Sigmoid colon (tissue), 6 donors: ENCODE measurements at regions not wholly inside any gene's neighbourhood (a gene's known extent, or its start where the extent isn't known, plus 50 kb on each side); places are given as distances from the start of the nearest gene placed in this dataset.

Experiments used
- DNase-seq: peaks from one replicate; pipeline ENCODE4 v3.0.0-alpha.2; 2019
- H3K27ac ChIP-seq, 4 donors: fragments of 200-600 bp; sonication (generic); one replicate each; pipeline ENCODE4 v1.5.1; 2016 to 2019; ENCODE audit warnings: mild to moderate bottlenecking in 1 of 4
- H3K27me3 ChIP-seq, 3 donors: fragments of 200-600 bp; sonication (generic); one replicate each; pipeline ENCODE4 v1.5.1; 2019; ENCODE audit warnings: mild to moderate bottlenecking in 1 of 3
- H3K36me3 ChIP-seq, 4 donors: fragments of 200-600 bp; sonication (generic); one replicate each; pipeline ENCODE4 v1.5.1; 2016 to 2019
- H3K4me1 ChIP-seq, 4 donors: fragments of 200-600 bp; sonication (generic); one replicate each; pipeline ENCODE4 v1.5.1; 2017 to 2019
- H3K4me3 ChIP-seq, 4 donors: fragments of 200-600 bp; sonication (generic); one replicate each; pipeline ENCODE4 v1.5.1; 2017 to 2019; ENCODE audit warnings: mild to moderate bottlenecking in 2 of 4, moderate library complexity in 1 of 4
- H3K9me3 ChIP-seq, 4 donors: fragments of 200-600 bp in 3 of 4; sonication (generic) in 3 of 4; one replicate each; pipeline versions ENCODE4 v1.5.1 to v1.6.1; 2013 to 2019
- EP300 ChIP-seq, 4 donors: sonication (generic); formaldehyde crosslinking; IDR thresholded peaks; one replicate each; pipeline ENCODE4 v1.6.1; 2017; ENCODE audit warnings: antibody characterized with exemption in 4 of 4
- POLR2A ChIP-seq, 2 donors: fragments of 450-650 bp; IDR thresholded peaks; one replicate each; pipeline ENCODE4 v1.6.1; 2016; ENCODE audit warnings: antibody characterized with exemption in 2 of 2, mild to moderate bottlenecking in 2 of 2, moderate library complexity in 2 of 2
- POLR2AphosphoS5 ChIP-seq, 4 donors: sonication (generic); formaldehyde crosslinking; IDR thresholded peaks; one replicate each; pipeline ENCODE4 v1.6.1; 2017; ENCODE audit warnings: antibody characterized with exemption in 4 of 4
- WGBS, 2 donors: extraction: QIAGEN DNeasy Blood & Tissue Kit; methylation state at CpG; one replicate each; pipeline ENCODE4 v1.1.7; 2013; 5-methylcytosine and 5-hydroxymethylcytosine counted together
- intact Hi-C: fragments of 100-400 bp; cut with DNase I; formaldehyde crosslinking; loops from one replicate; pipeline ENCODE4 v1.15.1; 2023
- TF ChIP-seq, protein P1 (sequence below), 4 experiments: fragments of 450-650 bp in 3 of 4; fragments of 200-600 bp in 1 of 4; IDR thresholded peaks; one replicate each; pipeline ENCODE4 v1.5.1; 2016 to 2019; ENCODE audit warnings: antibody characterized with exemption in 4 of 4, mild to moderate bottlenecking in 3 of 4, moderate library complexity in 2 of 4
- donor health status: healthy with polysubstance abuse.
- donor health status: healthy.

DNA sequence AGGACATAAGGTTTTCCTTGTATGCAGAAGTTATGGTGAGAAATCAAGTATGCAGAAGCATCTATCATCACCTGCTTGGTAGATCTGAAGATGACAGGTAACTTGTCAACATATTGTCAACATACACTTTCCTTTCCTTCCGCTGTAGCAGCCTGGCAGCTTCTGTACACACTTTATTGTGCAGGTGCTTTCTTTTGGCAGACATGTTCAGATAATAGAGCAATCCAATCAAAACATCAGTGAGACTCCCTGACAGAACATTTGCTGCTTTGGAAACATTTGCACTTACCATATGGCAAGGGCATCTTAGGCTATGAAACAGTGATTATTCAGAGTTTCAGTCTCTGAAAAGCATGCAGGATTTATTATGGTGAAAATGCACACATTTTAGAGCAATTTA is 161.1 kb upstream of the CDH12 start:
- 23 to 71% methylated on average over 1 of the region's 1 CpG for WGBS, 2 donors

DNA sequence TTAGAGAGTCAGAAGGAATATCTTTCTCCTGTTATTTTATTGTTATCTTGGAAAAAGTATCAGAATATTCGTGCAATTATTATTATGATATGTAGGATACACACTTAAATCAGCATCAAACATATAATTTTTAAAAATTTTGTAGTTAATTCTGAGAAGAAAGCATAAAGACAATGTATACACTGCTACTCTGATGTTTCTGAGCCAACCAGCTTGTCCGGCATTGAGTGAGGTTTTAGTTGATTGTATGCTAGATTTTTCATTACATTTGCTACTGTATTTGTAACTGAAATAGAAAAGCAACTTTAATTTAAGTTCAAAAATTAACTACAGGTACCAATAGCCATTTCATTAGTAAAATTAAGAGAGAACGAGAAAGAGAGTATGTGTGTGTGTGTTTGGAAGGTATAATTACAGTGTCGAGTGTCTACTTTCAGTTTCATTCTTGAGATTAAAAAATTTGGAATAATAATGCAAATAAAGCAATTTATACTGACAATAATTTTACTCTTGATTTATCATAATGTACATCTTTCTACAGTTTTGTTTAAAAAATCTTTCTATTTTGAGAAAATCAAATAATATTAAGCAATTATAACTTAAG is 160.4 kb upstream of the CDH12 start:
- Histone ChIP-seq H3K27ac (no peak overlapping the region), H3K27me3 (no peaks in the 10 kb centered on the region), H3K36me3 (no peaks in the 10 kb centered on the region), H3K9me3 (no peaks in the 10 kb centered on the region), H3K4me3 (peak overlapping the region in 3 of 4 donors; percentile 4 to 22 (median 9)), H3K4me1 (no peaks in the 10 kb centered on the region)
- no peak for TF ChIP-seq POLR2A (IDR thresholded peaks at IDR 0.05)
- TF ChIP-seq, protein P1, sequence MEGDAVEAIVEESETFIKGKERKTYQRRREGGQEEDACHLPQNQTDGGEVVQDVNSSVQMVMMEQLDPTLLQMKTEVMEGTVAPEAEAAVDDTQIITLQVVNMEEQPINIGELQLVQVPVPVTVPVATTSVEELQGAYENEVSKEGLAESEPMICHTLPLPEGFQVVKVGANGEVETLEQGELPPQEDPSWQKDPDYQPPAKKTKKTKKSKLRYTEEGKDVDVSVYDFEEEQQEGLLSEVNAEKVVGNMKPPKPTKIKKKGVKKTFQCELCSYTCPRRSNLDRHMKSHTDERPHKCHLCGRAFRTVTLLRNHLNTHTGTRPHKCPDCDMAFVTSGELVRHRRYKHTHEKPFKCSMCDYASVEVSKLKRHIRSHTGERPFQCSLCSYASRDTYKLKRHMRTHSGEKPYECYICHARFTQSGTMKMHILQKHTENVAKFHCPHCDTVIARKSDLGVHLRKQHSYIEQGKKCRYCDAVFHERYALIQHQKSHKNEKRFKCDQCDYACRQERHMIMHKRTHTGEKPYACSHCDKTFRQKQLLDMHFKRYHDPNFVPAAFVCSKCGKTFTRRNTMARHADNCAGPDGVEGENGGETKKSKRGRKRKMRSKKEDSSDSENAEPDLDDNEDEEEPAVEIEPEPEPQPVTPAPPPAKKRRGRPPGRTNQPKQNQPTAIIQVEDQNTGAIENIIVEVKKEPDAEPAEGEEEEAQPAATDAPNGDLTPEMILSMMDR (IDR thresholded peaks at IDR 0.05): no peak
- no peak for TF ChIP-seq EP300 (IDR thresholded peaks at IDR 0.05)
- no peak for TF ChIP-seq POLR2AphosphoS5 (IDR thresholded peaks at IDR 0.05)
- no peak for DNase-seq
- 17 to 44% methylated on average over 4 of the region's 4 CpGs for WGBS, 2 donors
- intact Hi-C loops: no loop called here

More for the DNA sequence above, 161.1 kb upstream of the CDH12 start:
- Histone ChIP-seq H3K27ac (no peak overlapping the region), H3K4me1 (no peaks in the 10 kb centered on the region), H3K27me3 (no peaks in the 10 kb centered on the region), H3K36me3 (no peaks in the 10 kb centered on the region), H3K4me3 (no peak overlapping the region), H3K9me3 (no peaks in the 10 kb centered on the region)
- intact Hi-C loops: no loop called here
- DNase-seq: no peak
- TF ChIP-seq POLR2A (IDR thresholded peaks at IDR 0.05): no peak
- no peak for TF ChIP-seq POLR2AphosphoS5 (IDR thresholded peaks at IDR 0.05)
- no peak for TF ChIP-seq EP300 (IDR thresholded peaks at IDR 0.05)
- TF ChIP-seq, protein P1 (IDR thresholded peaks at IDR 0.05): no peak

DNA sequence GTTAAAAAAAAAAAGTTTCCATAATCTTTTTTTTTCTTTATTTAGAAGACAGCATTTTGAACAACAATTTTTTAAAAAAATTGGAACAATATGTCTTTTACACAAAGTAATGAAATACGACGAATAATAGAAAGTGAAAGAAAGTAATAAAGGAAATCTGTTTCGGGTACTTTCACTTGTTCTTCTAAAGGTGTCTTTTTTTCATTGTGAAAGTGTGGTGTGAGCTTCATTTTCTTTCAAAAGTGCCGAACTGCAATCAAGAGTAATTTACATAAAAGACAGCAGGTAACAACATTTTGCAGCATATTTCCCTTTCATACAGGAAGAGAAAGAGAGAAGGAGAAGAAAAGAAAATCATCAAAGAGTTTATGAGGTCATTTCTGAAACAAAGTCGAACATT is 159.7 kb upstream of the CDH12 start:
- Histone ChIP-seq H3K27ac (no peak overlapping the region), H3K4me3 (peak overlapping the region in 2 of 4 donors; percentile 9 to 22), H3K4me1 (no peaks in the 10 kb centered on the region), H3K36me3 (no peaks in the 10 kb centered on the region), H3K27me3 (no peaks in the 10 kb centered on the region), H3K9me3 (no peaks in the 10 kb centered on the region)
- DNase-seq: no peak
- TF ChIP-seq, protein P1 (IDR thresholded peaks at IDR 0.05): no peak
- TF ChIP-seq POLR2A (IDR thresholded peaks at IDR 0.05) (no peak), POLR2AphosphoS5 (IDR thresholded peaks at IDR 0.05) (no peak), EP300 (IDR thresholded peaks at IDR 0.05) (no peak)
- 21 to 50% methylated on average over 5 of the region's 5 CpGs for WGBS, 2 donors
- intact Hi-C loops: no loop called here

DNA sequence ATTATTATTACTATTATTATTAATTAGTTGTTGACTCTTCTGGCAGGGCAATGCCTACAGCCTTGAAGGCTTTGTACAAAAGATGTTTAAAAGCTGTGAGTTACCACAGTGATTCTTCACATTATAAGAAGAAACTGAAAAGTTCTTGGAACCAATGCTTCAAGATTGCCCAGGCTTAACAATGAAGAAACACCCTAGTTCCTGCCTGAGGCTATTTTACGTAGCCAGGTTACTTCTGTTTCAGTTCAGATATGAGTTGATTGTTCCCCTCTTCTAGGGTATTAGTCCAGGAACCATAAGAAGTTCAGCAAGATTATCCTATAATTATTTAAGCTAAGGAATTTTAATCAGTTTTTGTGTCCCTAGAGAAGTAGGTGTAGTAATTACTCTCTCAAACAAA is 154.6 kb upstream of the CDH12 start:
- Histone ChIP-seq H3K9me3 (no peaks in the 10 kb centered on the region), H3K27ac (no peak overlapping the region), H3K27me3 (no peaks in the 10 kb centered on the region), H3K4me1 (no peaks in the 10 kb centered on the region), H3K4me3 (no peak overlapping the region), H3K36me3 (no peaks in the 10 kb centered on the region)
- WGBS, 2 donors: 52 to 70% methylated on average over 1 of the region's 1 CpG
- intact Hi-C loops: no loop called here
- TF ChIP-seq, protein P1 (IDR thresholded peaks at IDR 0.05): no peak
- TF ChIP-seq EP300 (IDR thresholded peaks at IDR 0.05) (no peak), POLR2A (IDR thresholded peaks at IDR 0.05) (no peak), POLR2AphosphoS5 (IDR thresholded peaks at IDR 0.05) (no peak)
- DNase-seq: no peak

DNA sequence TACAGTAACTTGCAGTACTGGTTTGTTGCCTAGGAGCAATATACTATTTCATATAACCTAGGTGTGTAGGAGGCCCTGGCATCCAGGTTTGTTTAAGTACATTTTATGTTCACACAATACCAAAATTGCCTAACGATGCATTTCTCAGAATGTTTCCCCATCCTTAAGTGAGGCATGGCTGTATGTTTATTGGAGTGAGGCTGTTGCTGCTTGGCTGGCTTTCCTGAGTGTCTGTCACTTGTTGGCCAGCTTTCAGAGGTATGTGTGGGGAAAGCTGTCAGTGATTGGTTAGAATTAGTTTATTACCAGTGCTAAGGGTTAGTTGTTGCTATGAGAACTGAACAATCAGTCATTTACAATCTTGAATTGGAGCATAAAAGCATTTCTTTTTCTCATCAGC is 154.1 kb upstream of the CDH12 start:
- Histone ChIP-seq H3K9me3 (no peaks in the 10 kb centered on the region), H3K4me1 (no peaks in the 10 kb centered on the region), H3K4me3 (no peak overlapping the region), H3K36me3 (no peaks in the 10 kb centered on the region), H3K27me3 (no peaks in the 10 kb centered on the region), H3K27ac (no peak overlapping the region)
- no peak for TF ChIP-seq EP300 (IDR thresholded peaks at IDR 0.05)
- no peak for TF ChIP-seq POLR2A (IDR thresholded peaks at IDR 0.05)
- no peak for TF ChIP-seq POLR2AphosphoS5 (IDR thresholded peaks at IDR 0.05)
- TF ChIP-seq, protein P1 (IDR thresholded peaks at IDR 0.05): no peak
- DNase-seq: no peak
- 11 to 56% methylated on average over 1 of the region's 1 CpG for WGBS, 2 donors
- intact Hi-C loops: no loop called here
